ENCODE measurements at regions not wholly inside any gene's neighbourhood (a gene's known extent, or its start where the extent isn't known, plus 50 kb on each side); places are given as distances from the start of the nearest gene placed in this dataset.

DNA sequence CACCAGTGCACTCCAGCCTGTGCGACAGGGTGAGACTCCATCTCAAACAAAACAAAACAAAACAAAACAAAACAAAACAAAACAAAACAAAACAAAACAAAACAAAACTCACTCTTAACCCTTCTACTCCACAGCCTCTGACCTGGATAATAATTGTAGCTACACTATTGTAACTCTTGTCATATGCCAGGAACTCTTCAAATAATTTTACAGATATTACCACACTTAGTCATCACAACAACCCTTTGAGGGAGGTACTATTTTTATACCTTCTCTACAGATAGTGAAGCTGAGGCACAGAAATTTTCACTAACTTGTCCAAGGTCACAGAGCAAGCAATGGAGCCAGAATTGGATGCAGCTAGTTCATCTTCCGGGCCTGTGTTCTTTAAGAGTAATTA lies 547.8 kb downstream of the ADGRL2 start:
- no peak overlapping the region for H2BK15ac ChIP-seq (ENCODE audit: low read depth, low read length)
- no peaks in the 10 kb centered on the region for H3K4me1 ChIP-seq (ENCODE audit: control insufficient read depth, insufficient read depth, low read length)
- BruUV-seq (replicated peaks) = no TSS peak
- H3K4ac ChIP-seq (ENCODE audit: low read depth, low read length) = no peak overlapping the region
- H2BK5ac ChIP-seq (ENCODE audit: low read depth, low read length, poor library complexity, severe bottlenecking) = no peak overlapping the region
- TF ChIP-seq RAD21 (IDR thresholded peaks at IDR 0.05; ENCODE audit: low read length) = no peak
- TF ChIP-seq, protein P1, sequence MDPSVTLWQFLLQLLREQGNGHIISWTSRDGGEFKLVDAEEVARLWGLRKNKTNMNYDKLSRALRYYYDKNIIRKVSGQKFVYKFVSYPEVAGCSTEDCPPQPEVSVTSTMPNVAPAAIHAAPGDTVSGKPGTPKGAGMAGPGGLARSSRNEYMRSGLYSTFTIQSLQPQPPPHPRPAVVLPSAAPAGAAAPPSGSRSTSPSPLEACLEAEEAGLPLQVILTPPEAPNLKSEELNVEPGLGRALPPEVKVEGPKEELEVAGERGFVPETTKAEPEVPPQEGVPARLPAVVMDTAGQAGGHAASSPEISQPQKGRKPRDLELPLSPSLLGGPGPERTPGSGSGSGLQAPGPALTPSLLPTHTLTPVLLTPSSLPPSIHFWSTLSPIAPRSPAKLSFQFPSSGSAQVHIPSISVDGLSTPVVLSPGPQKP (IDR thresholded peaks at IDR 0.05; ENCODE audit: borderline replicate concordance, low read depth, low read length) = no peak
- TF ChIP-seq RFX5 (IDR thresholded peaks at IDR 0.05; ENCODE audit: low read depth, low read length) = no peak
- no peak for TF ChIP-seq SMC3 (IDR thresholded peaks at IDR 0.05; ENCODE audit: low read depth, low read length)
- no peak for TF ChIP-seq MAZ (IDR thresholded peaks at IDR 0.05; ENCODE audit: borderline replicate concordance, low read depth, low read length)
- TF ChIP-seq MXI1 (IDR thresholded peaks at IDR 0.05; ENCODE audit: borderline replicate concordance, low read depth, low read length) = no peak
- TF ChIP-seq, protein P2, sequence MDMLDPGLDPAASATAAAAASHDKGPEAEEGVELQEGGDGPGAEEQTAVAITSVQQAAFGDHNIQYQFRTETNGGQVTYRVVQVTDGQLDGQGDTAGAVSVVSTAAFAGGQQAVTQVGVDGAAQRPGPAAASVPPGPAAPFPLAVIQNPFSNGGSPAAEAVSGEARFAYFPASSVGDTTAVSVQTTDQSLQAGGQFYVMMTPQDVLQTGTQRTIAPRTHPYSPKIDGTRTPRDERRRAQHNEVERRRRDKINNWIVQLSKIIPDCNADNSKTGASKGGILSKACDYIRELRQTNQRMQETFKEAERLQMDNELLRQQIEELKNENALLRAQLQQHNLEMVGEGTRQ (IDR thresholded peaks at IDR 0.05; ENCODE audit: low read depth, low read length) = no peak
- no peak for TF ChIP-seq FOS (IDR thresholded peaks at IDR 0.05; ENCODE audit: low read depth, low read length)
- TF ChIP-seq NFE2L2 (IDR thresholded peaks at IDR 0.05; ENCODE audit: low read depth, low read length) = no peak
- TF ChIP-seq, protein P3, sequence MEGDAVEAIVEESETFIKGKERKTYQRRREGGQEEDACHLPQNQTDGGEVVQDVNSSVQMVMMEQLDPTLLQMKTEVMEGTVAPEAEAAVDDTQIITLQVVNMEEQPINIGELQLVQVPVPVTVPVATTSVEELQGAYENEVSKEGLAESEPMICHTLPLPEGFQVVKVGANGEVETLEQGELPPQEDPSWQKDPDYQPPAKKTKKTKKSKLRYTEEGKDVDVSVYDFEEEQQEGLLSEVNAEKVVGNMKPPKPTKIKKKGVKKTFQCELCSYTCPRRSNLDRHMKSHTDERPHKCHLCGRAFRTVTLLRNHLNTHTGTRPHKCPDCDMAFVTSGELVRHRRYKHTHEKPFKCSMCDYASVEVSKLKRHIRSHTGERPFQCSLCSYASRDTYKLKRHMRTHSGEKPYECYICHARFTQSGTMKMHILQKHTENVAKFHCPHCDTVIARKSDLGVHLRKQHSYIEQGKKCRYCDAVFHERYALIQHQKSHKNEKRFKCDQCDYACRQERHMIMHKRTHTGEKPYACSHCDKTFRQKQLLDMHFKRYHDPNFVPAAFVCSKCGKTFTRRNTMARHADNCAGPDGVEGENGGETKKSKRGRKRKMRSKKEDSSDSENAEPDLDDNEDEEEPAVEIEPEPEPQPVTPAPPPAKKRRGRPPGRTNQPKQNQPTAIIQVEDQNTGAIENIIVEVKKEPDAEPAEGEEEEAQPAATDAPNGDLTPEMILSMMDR (conservative IDR thresholded peaks at IDR 0.05; ENCODE audit: low read depth, low read length) = no peak
- TF ChIP-seq POLR2A (IDR thresholded peaks at IDR 0.05; ENCODE audit: low read depth, low read length) = no peak
- TF ChIP-seq CHD1 (IDR thresholded peaks at IDR 0.05; ENCODE audit: low read depth, low read length) = no peak
- TF ChIP-seq RCOR1 (IDR thresholded peaks at IDR 0.05; ENCODE audit: insufficient replicate concordance, low read length) = no peak
- no peak for TF ChIP-seq CEBPB (IDR thresholded peaks at IDR 0.05; ENCODE audit: low read depth, low read length)
- no peak for TF ChIP-seq BHLHE40 (IDR thresholded peaks at IDR 0.05; ENCODE audit: low read depth, low read length)
- no peak for TF ChIP-seq MAFK (IDR thresholded peaks at IDR 0.05; ENCODE audit: low read depth, low read length)
- no peak overlapping the region for H2BK20ac ChIP-seq (ENCODE audit: low read depth, low read length)
- ATAC-seq (ENCODE audit: low read depth) (no peak), DNase-seq (no peak)
- in situ Hi-C loops (cut with MboI; ENCODE audit: low sequenced_read_pairs) = no loop called here
- no peak overlapping the region for H3K14ac ChIP-seq (replicated peaks; ENCODE audit: low read depth, low read length)
- no peak overlapping the region for H4K5ac ChIP-seq (ENCODE audit: low read depth, low read length)
- POLR2A ChIA-PET (ENCODE audit: unreplicated experiment) = no interaction called here
- CTCF ChIA-PET = no interaction called here
- H3K4me3 ChIP-seq (ENCODE audit: insufficient read depth, low read depth, low read length) = no peak overlapping the region
- dilution Hi-C loops (cut with HindIII; ENCODE audit: low sequenced_read_pairs, unreplicated experiment) = no loop called here
- no peak overlapping the region for H3K4me2 ChIP-seq (ENCODE audit: low read depth, low read length)
- no peak overlapping the region for H2AK5ac ChIP-seq (ENCODE audit: low read depth, low read length)
- H3K27ac ChIP-seq (ENCODE audit: insufficient read depth, low read length) = no peak overlapping the region
- H3K23ac ChIP-seq (ENCODE audit: low read depth, low read length) = no peak overlapping the region
- no peaks in the 10 kb centered on the region for H3K79me1 ChIP-seq (ENCODE audit: low read depth in 1 of 2, low read length in 2 of 2)
- H3K56ac ChIP-seq (ENCODE audit: extremely low read depth, insufficient read depth, low read length) = no peak overlapping the region
- no peaks in the 10 kb centered on the region for H4K20me1 ChIP-seq (ENCODE audit: insufficient read depth, low read length)
- H2AFZ ChIP-seq (replicated peaks; ENCODE audit: low read length, poor library complexity) = no peak overlapping the region
- no peak overlapping the region for H2BK120ac ChIP-seq (ENCODE audit: low read depth, low read length)
- H3K18ac ChIP-seq (ENCODE audit: low read depth, low read length) = no peak overlapping the region
- H3K9me3 ChIP-seq (ENCODE audit: control insufficient read depth, insufficient read depth, low read length) = peaks cover 2% of the 10 kb centered on the region; the same call in 1 of the 2 replicates
- no peak overlapping the region for H2AK9ac ChIP-seq (replicated peaks; ENCODE audit: low read depth, low read length, poor library complexity)
- H4K91ac ChIP-seq (ENCODE audit: insufficient read depth, low read depth, low read length) = no peak overlapping the region
- no CpG with 5 or more reads among the region's 2 CpGs for WGBS, 2 experiments (ENCODE audit: extremely low coverage in 2 of 2, insufficient read length in 1 of 2)
- H3K9me1 ChIP-seq (ENCODE audit: insufficient read depth, low read length) = no peaks in the 10 kb centered on the region
- intact Hi-C loops (cut with micrococcal nuclease) = no loop called here
- no peak overlapping the region for H3K9ac ChIP-seq (ENCODE audit: low read depth, low read length)
- H3K36me3 ChIP-seq (ENCODE audit: control insufficient read depth, insufficient read depth, low read length) = no peaks in the 10 kb centered on the region
- no peak overlapping the region for H4K8ac ChIP-seq (ENCODE audit: low read depth in 2 of 2, low read length in 2 of 2)
- no peaks in the 10 kb centered on the region for H3K27me3 ChIP-seq (ENCODE audit: control insufficient read depth, insufficient read depth, low read length)
